ENCODE measurements at regions not wholly inside any gene's neighbourhood (a gene's known extent, or its start where the extent isn't known, plus 50 kb on each side); places are given as distances from the start of the nearest gene placed in this dataset.

GRCh38 chr5:89942171-89942570 is 467.4 kb downstream of the CETN3 start:
- TF ChIP-seq CTCF (IDR thresholded peaks at IDR 0.05) = no peak
- Histone ChIP-seq H3K4me3 (no peak overlapping the region), H3K27ac (no peak overlapping the region)
- no peak for DNase-seq (ENCODE audit: low spot score)

GRCh38 chr5:89936576-89936975 is 473.0 kb downstream of the CETN3 start:
- Histone ChIP-seq H3K4me3 (no peak overlapping the region), H3K27ac (no peak overlapping the region)
- no peak for TF ChIP-seq CTCF (IDR thresholded peaks at IDR 0.05)
- DNase-seq (ENCODE audit: low spot score) = no peak

GRCh38 chr5:89934069-89934468 is 475.5 kb downstream of the CETN3 start:
- TF ChIP-seq CTCF (IDR thresholded peaks at IDR 0.05) = no peak
- DNase-seq (ENCODE audit: low spot score) = no peak

GRCh38 chr5:89932771-89933181 is 476.8 kb downstream of the CETN3 start:
- TF ChIP-seq CTCF (IDR thresholded peaks at IDR 0.05) = no peak
- no peak overlapping the region for H3K27ac ChIP-seq
- DNase-seq (ENCODE audit: low spot score) = no peak
- H3K4me3 ChIP-seq = no peak overlapping the region

More at GRCh38 chr5:89934069-89934468, 475.5 kb downstream of the CETN3 start:
- no peak overlapping the region for H3K27ac ChIP-seq
- no peak overlapping the region for H3K4me3 ChIP-seq

GRCh38 chr5:89930591-89931392 is 478.8 kb downstream of the CETN3 start:
- no peak overlapping the region for H3K4me3 ChIP-seq
- no peak for DNase-seq (ENCODE audit: low spot score)
- no peak for TF ChIP-seq CTCF (IDR thresholded peaks at IDR 0.05)
- H3K27ac ChIP-seq = no peak overlapping the region

- H3K4me3 ChIP-seq = no peak overlapping the region
- no peak for TF ChIP-seq CTCF (IDR thresholded peaks at IDR 0.05)
- no peak for DNase-seq (ENCODE audit: low spot score)
- H3K27ac ChIP-seq = no peak overlapping the region
Observed at GRCh38 chr5:89929834-89930233, 479.7 kb downstream of the CETN3 start.

GRCh38 chr5:89929173-89929572 is 480.4 kb downstream of the CETN3 start:
- H3K27ac ChIP-seq = no peak overlapping the region
- TF ChIP-seq CTCF (IDR thresholded peaks at IDR 0.05) = no peak

More at GRCh38 chr5:89929173-89929572, 480.4 kb downstream of the CETN3 start:
- H3K4me3 ChIP-seq = no peak overlapping the region
- DNase-seq (ENCODE audit: low spot score) = no peak
